OCI-LY1 (cell line): ENCODE measurements at regions not wholly inside any gene's neighbourhood (a gene's known extent, or its start where the extent isn't known, plus 50 kb on each side); places are given as distances from the start of the nearest gene placed in this dataset.

ENCODE experiments used
- CTCF ChIP-seq: fragments of 200-600 bp; sonication (generic), shearing (Covaris generic); IDR thresholded peaks from 2 replicates; pipeline ENCODE4 v1.5.1; 2017; ENCODE audit warnings: mild to moderate bottlenecking, antibody characterized with exemption, low read length, moderate library complexity, mixed read lengths
- EZH2 ChIP-seq: fragments of 200-600 bp; sonication (generic), shearing (Covaris generic); IDR thresholded peaks from 2 replicates; pipeline ENCODE4 v1.8.0; 2017; ENCODE audit warnings: borderline replicate concordance, mixed run types, mild to moderate bottlenecking, antibody characterized with exemption, low read length, moderate library complexity, mixed read lengths

GRCh38 chr12:63084501-63084900, 66.5 kb downstream of the AVPR1A start:
- TF ChIP-seq CTCF (no peak), EZH2 (no peak)
